ENCODE measurements at regions not wholly inside any gene's neighbourhood (a gene's known extent, or its start where the extent isn't known, plus 50 kb on each side); places are given as distances from the start of the nearest gene placed in this dataset.

DNA sequence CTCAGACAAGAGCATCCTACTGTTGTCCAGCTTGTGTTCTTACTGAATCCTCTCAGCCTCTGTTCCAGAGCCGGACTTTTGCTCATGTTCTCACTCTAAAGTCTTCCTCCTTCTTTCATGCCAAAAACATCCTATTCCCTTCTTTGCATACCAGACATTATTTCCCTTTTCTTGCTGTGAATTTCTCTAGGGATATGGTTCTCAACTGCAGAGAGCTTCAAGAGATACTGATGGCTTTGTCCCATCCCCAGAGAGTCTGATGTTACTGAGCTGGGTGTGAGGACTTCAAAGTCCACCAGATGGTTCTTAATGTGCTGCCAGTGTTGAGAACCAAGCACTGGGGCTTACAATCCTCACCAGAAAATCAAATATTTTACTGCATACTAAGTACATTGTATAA lies 98.6 kb upstream of the FER start:
- TF ChIP-seq, protein P1, sequence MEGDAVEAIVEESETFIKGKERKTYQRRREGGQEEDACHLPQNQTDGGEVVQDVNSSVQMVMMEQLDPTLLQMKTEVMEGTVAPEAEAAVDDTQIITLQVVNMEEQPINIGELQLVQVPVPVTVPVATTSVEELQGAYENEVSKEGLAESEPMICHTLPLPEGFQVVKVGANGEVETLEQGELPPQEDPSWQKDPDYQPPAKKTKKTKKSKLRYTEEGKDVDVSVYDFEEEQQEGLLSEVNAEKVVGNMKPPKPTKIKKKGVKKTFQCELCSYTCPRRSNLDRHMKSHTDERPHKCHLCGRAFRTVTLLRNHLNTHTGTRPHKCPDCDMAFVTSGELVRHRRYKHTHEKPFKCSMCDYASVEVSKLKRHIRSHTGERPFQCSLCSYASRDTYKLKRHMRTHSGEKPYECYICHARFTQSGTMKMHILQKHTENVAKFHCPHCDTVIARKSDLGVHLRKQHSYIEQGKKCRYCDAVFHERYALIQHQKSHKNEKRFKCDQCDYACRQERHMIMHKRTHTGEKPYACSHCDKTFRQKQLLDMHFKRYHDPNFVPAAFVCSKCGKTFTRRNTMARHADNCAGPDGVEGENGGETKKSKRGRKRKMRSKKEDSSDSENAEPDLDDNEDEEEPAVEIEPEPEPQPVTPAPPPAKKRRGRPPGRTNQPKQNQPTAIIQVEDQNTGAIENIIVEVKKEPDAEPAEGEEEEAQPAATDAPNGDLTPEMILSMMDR (IDR thresholded peaks at IDR 0.05; ENCODE audit: borderline replicate concordance, insufficient read depth, low read depth, low read length), result no peak

DNA sequence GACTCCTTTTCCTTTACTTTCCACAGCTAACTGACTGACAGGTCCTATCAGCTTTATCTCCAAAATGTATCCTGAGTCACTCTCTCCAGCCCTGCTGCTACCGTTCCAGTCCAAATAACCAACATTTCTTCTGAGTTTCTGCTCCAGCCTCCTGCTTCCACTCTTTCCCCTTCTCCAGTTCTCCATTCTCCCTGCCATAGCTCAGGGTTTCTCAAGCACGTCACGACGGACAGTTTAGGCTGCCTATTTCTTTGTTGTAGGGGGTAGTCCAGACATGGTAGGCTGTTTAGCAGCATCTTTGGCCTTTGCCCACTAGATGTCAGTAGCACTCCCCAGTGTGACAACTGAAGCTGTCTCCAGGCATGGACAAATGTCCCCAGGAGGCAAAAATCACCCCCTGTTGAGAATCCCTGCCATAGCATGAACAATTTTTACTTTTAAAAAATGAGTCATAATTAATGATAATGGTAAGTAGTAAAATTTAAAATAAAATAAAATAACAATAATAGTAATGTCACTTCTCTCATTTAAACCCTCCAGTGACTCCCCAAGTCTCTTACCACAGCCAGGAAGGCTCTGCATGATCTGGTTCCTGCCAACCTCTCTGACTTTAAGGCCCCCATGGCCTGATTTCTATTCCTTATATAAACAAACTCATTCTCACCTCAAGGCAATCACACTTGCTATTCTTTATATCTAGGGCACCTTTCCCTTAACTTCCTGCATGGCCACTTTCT lies 105.4 kb upstream of the FER start:
- H3K4me3 ChIP-seq (ENCODE audit: low read depth, low read length), result no peak overlapping the region
- TF ChIP-seq, protein P1 (IDR thresholded peaks at IDR 0.05; ENCODE audit: borderline replicate concordance, insufficient read depth, low read depth, low read length), result peak; percentile 88

More for the DNA sequence above, 98.6 kb upstream of the FER start:
- no peak overlapping the region for H3K4me3 ChIP-seq (ENCODE audit: low read depth, low read length)

DNA sequence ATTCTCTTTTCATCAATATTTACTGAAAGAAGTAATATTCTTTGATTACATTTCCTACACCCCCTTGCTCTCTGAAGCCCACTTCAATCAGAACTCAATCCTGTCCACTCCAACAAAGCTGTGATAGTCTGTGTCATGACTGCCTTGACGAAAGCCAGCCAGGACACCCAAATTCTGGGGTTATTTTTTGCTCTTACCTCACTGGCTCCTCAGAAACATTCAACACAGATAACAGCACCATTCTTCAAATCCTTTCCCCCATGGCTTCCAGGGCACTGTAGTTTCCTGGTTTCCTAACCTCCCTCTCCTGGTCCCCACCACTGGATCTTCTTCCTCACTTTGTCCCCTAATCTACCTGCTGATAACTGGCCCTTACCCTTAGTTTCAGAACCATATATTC lies 106.1 kb upstream of the FER start:
- TF ChIP-seq, protein P1 (IDR thresholded peaks at IDR 0.05; ENCODE audit: borderline replicate concordance, insufficient read depth, low read depth, low read length), result no peak
- H3K4me3 ChIP-seq (ENCODE audit: low read depth, low read length), result no peak overlapping the region

DNA sequence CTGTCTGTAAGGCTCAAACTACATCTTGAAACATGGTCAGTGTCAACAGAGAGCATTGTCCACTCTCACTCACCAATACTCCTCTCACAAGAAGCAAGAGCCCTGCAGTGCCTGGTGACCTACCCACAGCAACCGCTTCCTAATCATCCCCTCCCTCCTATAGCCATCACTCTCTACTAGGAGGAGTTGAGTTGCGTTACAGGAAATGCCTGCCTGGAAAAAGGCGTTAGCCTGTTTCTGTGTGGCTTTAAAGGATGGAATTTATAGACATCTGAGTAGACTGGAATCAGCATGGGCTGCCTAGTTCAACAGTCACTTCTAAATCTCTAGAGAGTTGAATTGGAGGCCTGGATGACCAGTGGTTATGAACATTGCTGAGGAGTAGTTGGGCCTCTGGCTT lies 108.3 kb upstream of the FER start:
- TF ChIP-seq, protein P1 (IDR thresholded peaks at IDR 0.05; ENCODE audit: borderline replicate concordance, insufficient read depth, low read depth, low read length), result no peak
- H3K4me3 ChIP-seq (ENCODE audit: low read depth, low read length), result no peak overlapping the region

DNA sequence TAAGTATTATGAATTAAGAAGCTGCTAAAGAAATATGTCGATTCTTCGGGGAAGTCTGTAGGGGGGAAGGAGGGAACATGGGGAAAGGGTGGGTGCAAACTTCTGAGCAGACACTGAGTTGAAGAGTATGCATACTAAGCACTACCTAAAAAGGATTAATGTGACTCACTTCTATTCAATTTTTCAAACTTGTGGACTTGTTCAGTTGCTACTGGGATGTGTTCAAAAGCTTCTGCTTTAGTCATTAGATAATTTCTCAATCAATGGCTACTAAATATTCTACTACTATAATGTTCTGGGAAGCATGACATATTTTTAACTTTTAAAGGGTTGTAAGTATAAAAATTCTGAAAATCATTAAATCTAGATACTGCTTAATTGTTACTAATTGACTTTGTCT lies 109.7 kb upstream of the FER start:
- TF ChIP-seq, protein P1 (IDR thresholded peaks at IDR 0.05; ENCODE audit: borderline replicate concordance, insufficient read depth, low read depth, low read length), result no peak
- H3K4me3 ChIP-seq (ENCODE audit: low read depth, low read length), result no peak overlapping the region

DNA sequence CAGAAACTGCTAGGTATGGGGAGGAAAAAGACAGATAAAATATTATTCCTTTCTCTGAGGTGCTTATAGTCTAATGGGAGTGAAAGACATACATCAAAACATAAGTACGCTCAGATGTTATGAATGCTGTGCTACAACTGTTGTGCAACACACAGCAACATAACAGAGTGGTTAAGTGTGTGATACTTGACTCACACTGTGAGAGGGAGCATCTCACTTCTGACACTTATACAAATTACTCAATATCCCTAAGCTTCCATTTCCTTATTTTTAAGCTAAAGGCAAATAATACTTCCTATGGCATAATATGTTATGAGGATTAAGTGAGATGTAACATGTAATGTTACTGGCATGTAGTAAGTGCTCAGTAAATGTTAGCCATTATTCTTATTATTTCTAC lies 110.6 kb upstream of the FER start:
- TF ChIP-seq, protein P1 (IDR thresholded peaks at IDR 0.05; ENCODE audit: borderline replicate concordance, insufficient read depth, low read depth, low read length), result no peak
- H3K4me3 ChIP-seq (ENCODE audit: low read depth, low read length), result no peak overlapping the region

DNA sequence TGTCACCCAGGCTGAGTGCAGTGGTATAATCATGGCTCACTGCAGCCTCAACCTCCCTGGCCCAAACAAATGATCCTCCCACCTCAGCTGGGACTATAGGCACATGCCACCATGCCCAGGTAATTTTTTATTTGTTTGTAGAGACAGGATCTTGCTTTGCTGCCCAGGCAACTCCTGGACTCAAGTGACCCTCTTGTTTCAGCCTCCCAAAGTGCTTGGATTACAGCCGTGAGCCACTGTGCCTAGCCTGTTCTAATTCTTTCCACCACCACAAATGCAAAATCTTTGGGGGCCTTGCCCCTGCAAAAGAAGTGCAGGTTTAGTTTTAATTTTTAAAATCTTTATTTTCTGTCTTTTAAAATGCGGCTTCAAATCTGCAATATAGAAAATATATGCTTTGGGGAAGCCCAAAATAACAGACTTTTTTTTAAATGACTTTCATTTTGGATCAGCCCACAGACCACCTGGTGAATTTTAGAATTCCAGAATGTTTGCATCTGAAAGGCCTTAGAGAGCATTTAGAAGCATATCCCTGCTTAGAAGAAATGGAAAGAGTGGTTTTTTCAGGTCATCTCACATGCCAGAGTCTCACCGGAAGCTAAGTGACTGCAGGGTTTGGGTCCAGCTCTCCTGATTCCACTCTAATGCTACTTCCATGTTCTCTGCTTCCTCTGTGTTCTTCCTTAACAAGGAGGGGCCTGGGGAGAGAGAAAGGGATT lies 111.4 kb upstream of the FER start:
- H3K4me3 ChIP-seq (ENCODE audit: low read depth, low read length), result no peak overlapping the region
- TF ChIP-seq, protein P1 (IDR thresholded peaks at IDR 0.05; ENCODE audit: borderline replicate concordance, insufficient read depth, low read depth, low read length), result no peak

Measured in GM12875 (cell line).